T-helper 2 cell treated with Interferon-gamma antibody and Interleukin-4, amounts not matched to agents 5 μg/mL and 100 μg/mL, for 36 hours (primary cell): ENCODE measurements at regions not wholly inside any gene's neighbourhood (a gene's known extent, or its start where the extent isn't known, plus 50 kb on each side); places are given as distances from the start of the nearest gene placed in this dataset.

ENCODE experiments used
- DNase-seq: peaks from one replicate; pipeline ENCODE4 v3.0.0; 2021; ENCODE audit warnings: low spot score
- H3K27ac Mint-ChIP-seq: one replicate; pipeline ENCODE4 v1.8.0; 2021; ENCODE audit warnings: mild to moderate bottlenecking, mixed read lengths
- H3K27me3 Mint-ChIP-seq: one replicate; pipeline ENCODE4 v1.8.0; 2021; ENCODE audit warnings: low read depth, mixed read lengths
- H3K36me3 Mint-ChIP-seq: one replicate; pipeline ENCODE4 v1.8.0; 2021; ENCODE audit warnings: low read depth, mixed read lengths
- H3K4me1 Mint-ChIP-seq: one replicate; pipeline ENCODE4 v1.8.0; 2021; ENCODE audit warnings: low read depth, mixed read lengths
- H3K4me3 Mint-ChIP-seq: one replicate; pipeline ENCODE4 v1.8.0; 2022; ENCODE audit warnings: mild to moderate bottlenecking, moderate library complexity, mixed read lengths
- H3K9me3 Mint-ChIP-seq: one replicate; pipeline ENCODE4 v1.8.0; 2021; ENCODE audit warnings: mixed read lengths

GRCh38 chr6:113649880-113650609 is 207.1 kb upstream of the MARCKS start:
- H3K4me1 Mint-ChIP-seq = no peaks in the 10 kb centered on the region
- H3K36me3 Mint-ChIP-seq = no peaks in the 10 kb centered on the region
- no peak overlapping the region for H3K4me3 Mint-ChIP-seq
- no peak for DNase-seq
- H3K27ac Mint-ChIP-seq = no peak overlapping the region
- no peaks in the 10 kb centered on the region for H3K27me3 Mint-ChIP-seq
- H3K9me3 Mint-ChIP-seq = no peaks in the 10 kb centered on the region

- DNase-seq = no peak
- Mint-ChIP-seq H3K4me3 (no peak overlapping the region), H3K27me3 (no peaks in the 10 kb centered on the region), H3K36me3 (no peaks in the 10 kb centered on the region), H3K27ac (no peak overlapping the region), H3K4me1 (no peaks in the 10 kb centered on the region), H3K9me3 (no peaks in the 10 kb centered on the region)
Measured at GRCh38 chr6:113650610-113650979, 206.6 kb upstream of the MARCKS start.

GRCh38 chr6:113651120-113651519 is 206.0 kb upstream of the MARCKS start:
- Mint-ChIP-seq H3K9me3 (no peaks in the 10 kb centered on the region), H3K4me3 (no peak overlapping the region), H3K27me3 (no peaks in the 10 kb centered on the region), H3K36me3 (no peaks in the 10 kb centered on the region), H3K27ac (no peak overlapping the region), H3K4me1 (no peaks in the 10 kb centered on the region)
- DNase-seq = no peak

- H3K4me1 Mint-ChIP-seq = no peaks in the 10 kb centered on the region
- H3K4me3 Mint-ChIP-seq = no peak overlapping the region
- no peaks in the 10 kb centered on the region for H3K36me3 Mint-ChIP-seq
- H3K27ac Mint-ChIP-seq = no peak overlapping the region
- DNase-seq = no peak
- H3K27me3 Mint-ChIP-seq = no peaks in the 10 kb centered on the region
- H3K9me3 Mint-ChIP-seq = no peaks in the 10 kb centered on the region
Measured at GRCh38 chr6:113651920-113652319, 205.2 kb upstream of the MARCKS start.

GRCh38 chr6:113653275-113653674 is 203.9 kb upstream of the MARCKS start:
- Mint-ChIP-seq H3K27ac (no peak overlapping the region), H3K27me3 (no peaks in the 10 kb centered on the region), H3K9me3 (no peaks in the 10 kb centered on the region), H3K4me3 (no peak overlapping the region), H3K36me3 (no peaks in the 10 kb centered on the region), H3K4me1 (no peaks in the 10 kb centered on the region)
- DNase-seq = no peak

- Mint-ChIP-seq H3K4me1 (no peaks in the 10 kb centered on the region), H3K9me3 (no peaks in the 10 kb centered on the region), H3K36me3 (no peaks in the 10 kb centered on the region), H3K27ac (no peak overlapping the region), H3K4me3 (no peak overlapping the region), H3K27me3 (no peaks in the 10 kb centered on the region)
- DNase-seq = no peak
Measured at GRCh38 chr6:113654396-113654795, 202.7 kb upstream of the MARCKS start.

- Mint-ChIP-seq H3K4me3 (no peak overlapping the region), H3K9me3 (no peaks in the 10 kb centered on the region), H3K36me3 (no peaks in the 10 kb centered on the region), H3K4me1 (no peaks in the 10 kb centered on the region), H3K27ac (no peak overlapping the region), H3K27me3 (no peaks in the 10 kb centered on the region)
- no peak for DNase-seq
Measured at GRCh38 chr6:113655761-113656160, 201.4 kb upstream of the MARCKS start.

- H3K27me3 Mint-ChIP-seq = no peaks in the 10 kb centered on the region
- no peaks in the 10 kb centered on the region for H3K9me3 Mint-ChIP-seq
- H3K4me1 Mint-ChIP-seq = no peaks in the 10 kb centered on the region
- H3K27ac Mint-ChIP-seq = no peak overlapping the region
- no peaks in the 10 kb centered on the region for H3K36me3 Mint-ChIP-seq
- no peak for DNase-seq
- H3K4me3 Mint-ChIP-seq = no peak overlapping the region
Measured at GRCh38 chr6:113659762-113660404, 197.3 kb upstream of the MARCKS start.

- H3K9me3 Mint-ChIP-seq = no peaks in the 10 kb centered on the region
- H3K36me3 Mint-ChIP-seq = no peaks in the 10 kb centered on the region
- DNase-seq = no peak
- H3K27ac Mint-ChIP-seq = no peak overlapping the region
- H3K4me1 Mint-ChIP-seq = no peaks in the 10 kb centered on the region
- H3K4me3 Mint-ChIP-seq = no peak overlapping the region
- H3K27me3 Mint-ChIP-seq = no peaks in the 10 kb centered on the region
Measured at GRCh38 chr6:113660819-113661218, 196.3 kb upstream of the MARCKS start.

GRCh38 chr6:113662093-113662665 is 195.0 kb upstream of the MARCKS start:
- no peak for DNase-seq
- Mint-ChIP-seq H3K27me3 (no peaks in the 10 kb centered on the region), H3K4me3 (no peak overlapping the region), H3K9me3 (no peaks in the 10 kb centered on the region), H3K27ac (no peak overlapping the region), H3K4me1 (no peaks in the 10 kb centered on the region), H3K36me3 (no peaks in the 10 kb centered on the region)

- DNase-seq = no peak
- Mint-ChIP-seq H3K27ac (no peak overlapping the region), H3K36me3 (no peaks in the 10 kb centered on the region), H3K9me3 (no peaks in the 10 kb centered on the region), H3K4me3 (no peak overlapping the region), H3K4me1 (no peaks in the 10 kb centered on the region), H3K27me3 (no peaks in the 10 kb centered on the region)
Measured at GRCh38 chr6:113662688-113663333, 194.3 kb upstream of the MARCKS start.

GRCh38 chr6:113664909-113665308 is 192.2 kb upstream of the MARCKS start:
- Mint-ChIP-seq H3K27me3 (no peaks in the 10 kb centered on the region), H3K4me3 (no peak overlapping the region), H3K27ac (no peak overlapping the region), H3K36me3 (no peaks in the 10 kb centered on the region), H3K9me3 (no peaks in the 10 kb centered on the region), H3K4me1 (no peaks in the 10 kb centered on the region)
- no peak for DNase-seq

- H3K9me3 Mint-ChIP-seq = no peaks in the 10 kb centered on the region
- no peaks in the 10 kb centered on the region for H3K4me1 Mint-ChIP-seq
- H3K27me3 Mint-ChIP-seq = no peaks in the 10 kb centered on the region
- DNase-seq = no peak
- H3K4me3 Mint-ChIP-seq = no peak overlapping the region
- H3K36me3 Mint-ChIP-seq = no peaks in the 10 kb centered on the region
- no peak overlapping the region for H3K27ac Mint-ChIP-seq
Measured at GRCh38 chr6:113668641-113669408, 188.3 kb upstream of the MARCKS start.

GRCh38 chr6:113669606-113670005 is 187.5 kb upstream of the MARCKS start:
- no peak for DNase-seq

More at GRCh38 chr6:113669606-113670005, 187.5 kb upstream of the MARCKS start:
- Mint-ChIP-seq H3K9me3 (no peaks in the 10 kb centered on the region), H3K36me3 (no peaks in the 10 kb centered on the region), H3K4me1 (no peaks in the 10 kb centered on the region), H3K27me3 (no peaks in the 10 kb centered on the region), H3K4me3 (no peak overlapping the region), H3K27ac (no peak overlapping the region)
